HCT116 (cell line): ENCODE measurements at regions not wholly inside any gene's neighbourhood (a gene's known extent, or its start where the extent isn't known, plus 50 kb on each side); places are given as distances from the start of the nearest gene placed in this dataset.

ENCODE experiments used
- ATAC-seq: fragments of 200-7000 bp; cut with Tn5 transposase; 2 replicates; pipeline ENCODE4 v1.9.1; 2020; ENCODE audit warnings: mild to moderate bottlenecking, moderate library complexity
- BruUV-seq: library from RNA; stranded (reverse); fragments of 400-500 nt; replicated peaks from 2 replicates; lab custom pipeline; 2021; lab: Mats Ljungman, UMichigan
- CTCF ChIA-PET: fragments of 300-600 bp; sonication (Branson Sonifier 250); formaldehyde crosslinking; loops from one replicate; lab custom pipeline; 2021; ENCODE audit warnings: antibody characterized with exemption; lab: Charles Lee
- POLR2A ChIA-PET: fragments of 300-600, 350-600 bp; sonication (Branson Sonifier 250); formaldehyde crosslinking; loops from one replicate; lab custom pipeline; 2021; ENCODE audit warnings: antibody characterized with exemption; lab: Charles Lee
- RAD21 ChIA-PET, 2 experiments: fragments of 300-600 bp; sonication (Branson Sonifier 250); formaldehyde crosslinking; loops; one replicate each; lab custom pipeline; 2023; ENCODE audit warnings: low total read pairs in 2 of 2; ENCODE audit not compliant: uncharacterized antibody in 2 of 2, unreplicated experiment in 2 of 2, low non-redundant PET in 1 of 2; lab: Charles Lee
- DNase-seq: peaks from one replicate; pipeline ENCODE4 v3.0.0-alpha.2; 2010; ENCODE audit warnings: low read depth, low spot score
- H2AFZ ChIP-seq: fragments of 200-600 bp; shearing (Covaris generic), sonication (generic); 2 replicates; pipeline ENCODE4 v1.6.1; 2017; ENCODE audit warnings: low read depth, mixed run types, mixed read lengths, antibody characterized with exemption, low read length; ENCODE audit not compliant: poor library complexity, severe bottlenecking
- H3K27ac ChIP-seq: 2 replicates; pipeline ENCODE4 v1.5.1; 2012; ENCODE audit warnings: low read depth, low read length
- H3K27me3 ChIP-seq: fragments of 200-600 bp; sonication (generic); 2 replicates; pipeline ENCODE4 v1.6.1; 2016; ENCODE audit warnings: mixed run types, low read length, mixed read lengths; ENCODE audit not compliant: insufficient read depth
- H3K36me3 ChIP-seq, 2 experiments: fragments of 200-500 bp in 1 of 2; fragments of 200-600 bp in 1 of 2; sonication (Bioruptor generic) in 1 of 2; sonication (generic) in 1 of 2; 2 replicates each; pipeline versions ENCODE4 v1.5.1 to v1.6.1; 2014 to 2016; ENCODE audit warnings: low read length in 2 of 2, inconsistent platforms in 1 of 2, mixed read lengths in 1 of 2, mixed run types in 1 of 2; ENCODE audit not compliant: insufficient read depth in 2 of 2, control insufficient read depth in 1 of 2
- H3K4me1 ChIP-seq, 2 experiments: fragments of 200-600 bp in 1 of 2; sonication (generic) in 1 of 2; 2 replicates each; pipeline versions ENCODE4 v1.5.1 to v1.6.1; 2012 to 2017; ENCODE audit warnings: low read length in 2 of 2, inconsistent platforms in 1 of 2, mild to moderate bottlenecking in 1 of 2, mixed read lengths in 1 of 2, mixed run types in 1 of 2, moderate library complexity in 1 of 2; ENCODE audit not compliant: insufficient read depth in 2 of 2, control insufficient read depth in 1 of 2
- H3K4me2 ChIP-seq: fragments of 200-600 bp; sonication (generic); 2 replicates; pipeline ENCODE4 v1.6.1; 2017; ENCODE audit warnings: mixed run types, low read length, mixed read lengths
- H3K4me3 ChIP-seq, 2 experiments: fragments of 200-600 bp in 1 of 2; sonication (generic) in 1 of 2; replicated peaks in 1 of 2; 2 replicates each; pipeline ENCODE4 v1.5.1; 2011 to 2016; ENCODE audit warnings: low read length in 2 of 2, control low read depth in 1 of 2, low read depth in 1 of 2, mild to moderate bottlenecking in 1 of 2, mixed read lengths in 1 of 2, mixed run types in 1 of 2
- H3K79me2 ChIP-seq: fragments of 200-600 bp; sonication (generic); 2 replicates; pipeline ENCODE4 v1.6.1; 2017; ENCODE audit warnings: mild to moderate bottlenecking, mixed run types, low read length, moderate library complexity, mixed read lengths; ENCODE audit not compliant: insufficient read depth
- H3K9ac ChIP-seq: fragments of 200-600 bp; sonication (generic); 2 replicates; pipeline ENCODE4 v1.6.1; 2016; ENCODE audit warnings: low read length, mixed read lengths
- H3K9me2 ChIP-seq: fragments of 200-600 bp; sonication (generic), shearing (Covaris generic); 2 replicates; pipeline ENCODE4 v1.6.1; 2017; ENCODE audit warnings: mixed run types, mild to moderate bottlenecking, moderate library complexity; ENCODE audit not compliant: insufficient read depth
- H3K9me3 ChIP-seq, 2 experiments: fragments of 200-500 bp in 1 of 2; fragments of 200-600 bp in 1 of 2; sonication (Bioruptor generic) in 1 of 2; sonication (generic) in 1 of 2; 2 replicates each; pipeline ENCODE4 v1.6.1; 2014 to 2017; ENCODE audit warnings: low read length in 2 of 2, mixed read lengths in 2 of 2, inconsistent platforms in 1 of 2, low read depth in 1 of 2, mild to moderate bottlenecking in 1 of 2, mixed run types in 1 of 2, moderate library complexity in 1 of 2; ENCODE audit not compliant: control insufficient read depth in 1 of 2, insufficient read depth in 1 of 2
- H4K20me1 ChIP-seq: fragments of 200-600 bp; sonication (generic), shearing (Covaris generic); 2 replicates; pipeline ENCODE4 v1.6.1; 2017; ENCODE audit warnings: mixed run types, mild to moderate bottlenecking, moderate library complexity; ENCODE audit not compliant: insufficient read depth
- ATF3 ChIP-seq: IDR thresholded peaks from 2 replicates; pipeline ENCODE4 v1.6.1; 2012
- CEBPB ChIP-seq: IDR thresholded peaks from 2 replicates; pipeline ENCODE4 v1.6.1; 2012; ENCODE audit warnings: low read depth
- CTCF ChIP-seq, 3 experiments: fragments of 200-600 bp in 1 of 3; sonication (generic) in 1 of 3; IDR thresholded peaks in 2 of 3; conservative IDR thresholded peaks in 1 of 3; 2 replicates each; pipeline ENCODE4 v1.5.1; 2012 to 2017; ENCODE audit warnings: low read depth in 2 of 3, low read length in 2 of 3, antibody characterized with exemption in 1 of 3, borderline replicate concordance in 1 of 3, control low read depth in 1 of 3, mild to moderate bottlenecking in 1 of 3, mixed read lengths in 1 of 3, mixed run types in 1 of 3, moderate library complexity in 1 of 3; ENCODE audit not compliant: insufficient read depth in 1 of 3
- JUND ChIP-seq: IDR thresholded peaks from 2 replicates; pipeline ENCODE4 v1.6.1; 2012
- POLR2AphosphoS5 ChIP-seq: IDR thresholded peaks from 2 replicates; pipeline ENCODE4 v1.6.1; 2011; ENCODE audit warnings: mild to moderate bottlenecking, low read depth, low read length, moderate library complexity
- RAD21 ChIP-seq: IDR thresholded peaks from 2 replicates; pipeline ENCODE4 v1.6.1; 2012; ENCODE audit warnings: low read depth, mild to moderate bottlenecking
- SP1 ChIP-seq: IDR thresholded peaks from 2 replicates; pipeline ENCODE4 v1.6.1; 2012; ENCODE audit warnings: low read depth
- ZBTB33 ChIP-seq: IDR thresholded peaks from 2 replicates; pipeline ENCODE4 v1.6.1; 2011; ENCODE audit warnings: mild to moderate bottlenecking, low read length, moderate library complexity; ENCODE audit not compliant: insufficient replicate concordance; ENCODE audit errors: extremely low read depth
- ZFX ChIP-seq: fragments of 450-650 bp; IDR thresholded peaks from 2 replicates; pipeline ENCODE4 v1.6.1; 2017
- ZNF274 ChIP-seq: fragments of 200-500 bp; sonication (Bioruptor generic); IDR thresholded peaks from 2 replicates; pipeline ENCODE4 v1.6.1; 2014; ENCODE audit warnings: mild to moderate bottlenecking, low read depth, low read length, inconsistent platforms
- intact Hi-C: fragments of 100-400 bp; cut with micrococcal nuclease; formaldehyde crosslinking; loops from 2 replicates; pipeline ENCODE4 v1.10.0; 2022

- H3K9me3 ChIP-seq = peaks cover 8 to 21% of the 10 kb centered on the region in 2 experiments; a peak in 2 of 4 replicates
- H3K4me2 ChIP-seq = no peak overlapping the region
- intact Hi-C loops = no loop called here
- CTCF ChIA-PET = no interaction called here
- H3K4me3 ChIP-seq = no peak overlapping the region
- H3K27me3 ChIP-seq = no peaks in the 10 kb centered on the region
- H4K20me1 ChIP-seq = no peaks in the 10 kb centered on the region
- no peaks in the 10 kb centered on the region for H3K36me3 ChIP-seq
- H3K79me2 ChIP-seq = no peaks in the 10 kb centered on the region
- no peak overlapping the region for H3K9ac ChIP-seq
- H3K9me2 ChIP-seq = no peaks in the 10 kb centered on the region
- POLR2A ChIA-PET = no interaction called here
- H2AFZ ChIP-seq = no peak overlapping the region
- no TSS peak for BruUV-seq
- ATAC-seq = no peak
- H3K4me1 ChIP-seq = no peaks in the 10 kb centered on the region
- no peak overlapping the region for H3K27ac ChIP-seq
- DNase-seq = no peak
- RAD21 ChIA-PET = no interaction called here
- TF ChIP-seq CTCF (IDR thresholded peaks at IDR 0.05 in 2 of 3, conservative IDR thresholded peaks at IDR 0.05 in 1 of 3; ENCODE audit: borderline replicate concordance in 1 of 3, insufficient read depth in 1 of 3, low read depth in 2 of 3, low read length in 2 of 3) (no peak), CEBPB (no peak), ATF3 (no peak), SP1 (no peak), ZFX (no peak), POLR2AphosphoS5 (no peak), RAD21 (no peak)
Measured at GRCh38 chr5:29790281-29790680, 1403.2 kb upstream of the CDH6 start.

GRCh38 chr5:29780401-29780800 is 1413.1 kb upstream of the CDH6 start:
- no peaks in the 10 kb centered on the region for H3K36me3 ChIP-seq
- DNase-seq = no peak
- no peaks in the 10 kb centered on the region for H3K27me3 ChIP-seq
- H2AFZ ChIP-seq = no peak overlapping the region
- H3K27ac ChIP-seq = no peak overlapping the region
- no peak overlapping the region for H3K4me2 ChIP-seq
- no peak overlapping the region for H3K9ac ChIP-seq
- no TSS peak for BruUV-seq
- ChIA-PET RAD21 (no interaction called here), POLR2A (no interaction called here), CTCF (no interaction called here)
- no peak for ATAC-seq
- no peaks in the 10 kb centered on the region for H3K9me2 ChIP-seq
- no peaks in the 10 kb centered on the region for H3K79me2 ChIP-seq
- intact Hi-C loops = no loop called here
- no peak overlapping the region for H3K4me3 ChIP-seq
- no peaks in the 10 kb centered on the region for H3K4me1 ChIP-seq
- no peaks in the 10 kb centered on the region for H4K20me1 ChIP-seq
- H3K9me3 ChIP-seq = peaks cover 19 to 26% of the 10 kb centered on the region in 2 experiments; a peak in 2 of 4 replicates
- TF ChIP-seq JUND (no peak), ZBTB33 (no peak), ZNF274 (no peak)
